H1 (cell line): ENCODE measurements at regions not wholly inside any gene's neighbourhood (a gene's known extent, or its start where the extent isn't known, plus 50 kb on each side); places are given as distances from the start of the nearest gene placed in this dataset.

Experiments
- CHD7 ChIP-seq: fragments of 300-600 bp; sonication (generic); IDR thresholded peaks from 2 replicates; pipeline ENCODE4 v1.7.1; 2012; ENCODE audit warnings: low read length, moderate library complexity, mild to moderate bottlenecking, inconsistent platforms; ENCODE audit not compliant: insufficient replicate concordance
- RNF2 ChIP-seq: fragments of 200-900, 300-1000 bp; sonication (generic); IDR thresholded peaks from 2 replicates; pipeline ENCODE4 v1.7.1; 2016; ENCODE audit warnings: borderline replicate concordance, low read depth, mild to moderate bottlenecking, antibody characterized with exemption, low read length; ENCODE audit not compliant: poor library complexity, severe bottlenecking; ENCODE audit errors: missing control alignments
- SUZ12 ChIP-seq: fragments of 200-600 bp; sonication (generic); IDR thresholded peaks from 2 replicates; pipeline ENCODE4 v1.6.1; 2012; ENCODE audit warnings: mild to moderate bottlenecking, inconsistent platforms, low read length, moderate library complexity, mixed read lengths

GRCh38 chr6:41409489-41409888, 74.1 kb downstream of the NCR2 start (continued):
- no peak for TF ChIP-seq CHD7
- TF ChIP-seq RNF2, result peak; percentile 27
- peak; percentile 83; the same call in 1 of the 2 replicates for TF ChIP-seq SUZ12
